ENCODE measurements at regions not wholly inside any gene's neighbourhood (a gene's known extent, or its start where the extent isn't known, plus 50 kb on each side); places are given as distances from the start of the nearest gene placed in this dataset.
"Not testable (repeated sequence)": the region's sequence is repeated elsewhere in the genome, so short reads cannot be mapped to it uniquely, and the experiment has no call there.

DNA sequence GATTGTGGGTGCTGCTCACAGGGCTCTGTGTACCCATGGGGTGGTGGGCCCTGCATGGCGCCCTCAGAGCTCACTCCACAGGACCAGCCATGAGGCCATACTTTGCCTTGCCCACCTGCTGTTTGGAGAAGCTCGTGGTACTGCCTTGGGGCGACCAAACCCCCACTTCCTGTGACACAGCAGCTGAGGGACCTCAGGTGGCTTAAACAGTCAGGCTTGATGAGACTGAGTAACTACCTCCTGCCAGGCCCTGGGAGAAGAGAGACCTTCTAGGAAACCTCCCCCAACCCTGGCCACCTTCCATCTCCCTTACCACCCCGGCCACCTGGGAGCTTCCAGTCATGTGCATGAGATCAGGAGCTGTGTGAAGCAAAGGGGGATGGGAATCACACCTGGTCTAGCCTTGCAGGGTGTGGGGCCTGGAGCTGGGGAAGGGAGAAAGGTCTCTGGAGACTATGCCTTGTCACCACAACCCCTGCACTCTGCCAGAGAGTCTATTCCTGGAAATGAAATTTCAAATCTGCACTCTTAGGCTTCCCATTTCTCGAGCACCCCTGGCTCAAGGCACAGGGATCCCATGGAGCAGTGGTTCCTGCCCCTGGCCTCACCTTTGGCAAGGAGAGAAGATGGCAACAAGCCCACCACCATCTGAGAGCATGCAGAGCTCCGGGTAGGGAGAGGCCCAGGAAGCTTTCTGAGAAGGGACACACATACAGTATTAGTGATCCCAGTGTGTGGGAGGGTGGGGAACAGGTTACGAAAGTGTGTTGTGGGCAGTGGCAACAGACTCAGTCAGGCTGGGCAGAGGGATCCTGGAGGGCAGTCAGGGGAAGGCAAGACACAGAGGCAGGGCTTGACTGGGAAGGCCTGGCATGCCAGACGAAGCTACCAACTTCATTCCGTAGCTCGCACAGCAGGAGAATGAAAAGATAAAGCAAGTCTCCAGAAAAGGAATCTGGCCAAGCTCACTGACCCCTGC, 125.0 kb downstream of the URI1 start:
- no peak for DNase-seq

DNA sequence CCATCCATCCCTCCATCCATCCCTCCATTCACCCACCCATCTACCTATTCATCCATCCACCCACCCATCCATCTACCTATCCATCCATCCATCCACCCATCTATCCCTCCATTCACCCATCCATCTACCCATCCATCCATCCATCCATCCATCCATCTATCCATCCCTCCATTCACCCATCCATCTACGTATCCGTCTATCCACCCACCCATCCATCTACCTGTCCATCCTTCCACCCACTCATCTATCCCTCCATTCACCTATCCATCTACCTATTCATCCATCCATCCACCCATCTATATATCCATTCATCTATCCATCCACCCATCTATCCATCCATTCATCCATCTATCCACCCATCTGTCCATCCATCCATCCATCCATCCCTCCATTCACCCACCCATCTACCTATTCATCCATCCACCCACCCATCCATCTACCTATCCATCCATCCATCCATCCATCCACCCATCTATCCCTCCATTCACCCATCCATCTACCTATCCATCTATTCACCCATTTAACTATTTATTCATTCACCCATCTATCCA, 126.0 kb downstream of the URI1 start:
- DNase-seq, result not testable (repeated sequence)

DNA sequence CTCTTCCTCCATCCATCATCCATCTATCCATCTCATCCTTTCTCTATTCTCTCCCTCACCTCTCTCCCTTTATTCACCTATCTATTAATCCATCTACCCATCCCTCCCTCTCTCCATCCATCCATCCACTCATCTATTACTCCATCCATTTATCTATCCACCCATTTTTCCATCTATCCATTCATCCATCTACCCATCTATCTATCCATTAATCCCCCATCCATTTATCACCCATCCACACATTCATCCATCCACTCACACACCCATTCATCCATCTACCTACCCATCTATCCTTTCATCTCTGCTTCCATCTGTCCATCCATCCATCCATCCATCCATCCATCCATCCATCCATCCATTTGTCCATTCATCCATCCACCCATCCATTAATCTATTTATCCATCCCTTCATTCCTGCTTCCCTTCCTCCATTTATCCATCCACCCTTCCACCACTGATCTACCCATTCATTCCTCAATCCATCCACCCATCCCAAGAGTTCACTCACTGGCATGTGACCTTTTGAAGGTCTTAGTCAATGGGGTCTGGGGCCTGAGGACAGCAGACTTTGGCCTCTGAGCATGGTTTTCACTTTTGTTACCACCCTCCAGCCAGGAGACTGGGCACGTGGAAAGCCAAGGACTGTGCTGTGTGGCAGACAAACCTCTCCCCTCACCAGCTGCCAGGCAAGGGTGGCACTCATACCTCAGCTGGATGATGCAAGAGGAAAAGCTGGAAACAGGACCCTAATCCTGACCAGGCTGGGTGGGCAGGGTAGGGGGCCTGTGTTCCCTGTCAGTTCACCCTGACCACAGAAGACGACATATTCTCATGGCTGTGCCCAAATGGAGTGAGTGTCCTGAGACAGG, 126.7 kb downstream of the URI1 start:
- DNase-seq, result no peak

DNA sequence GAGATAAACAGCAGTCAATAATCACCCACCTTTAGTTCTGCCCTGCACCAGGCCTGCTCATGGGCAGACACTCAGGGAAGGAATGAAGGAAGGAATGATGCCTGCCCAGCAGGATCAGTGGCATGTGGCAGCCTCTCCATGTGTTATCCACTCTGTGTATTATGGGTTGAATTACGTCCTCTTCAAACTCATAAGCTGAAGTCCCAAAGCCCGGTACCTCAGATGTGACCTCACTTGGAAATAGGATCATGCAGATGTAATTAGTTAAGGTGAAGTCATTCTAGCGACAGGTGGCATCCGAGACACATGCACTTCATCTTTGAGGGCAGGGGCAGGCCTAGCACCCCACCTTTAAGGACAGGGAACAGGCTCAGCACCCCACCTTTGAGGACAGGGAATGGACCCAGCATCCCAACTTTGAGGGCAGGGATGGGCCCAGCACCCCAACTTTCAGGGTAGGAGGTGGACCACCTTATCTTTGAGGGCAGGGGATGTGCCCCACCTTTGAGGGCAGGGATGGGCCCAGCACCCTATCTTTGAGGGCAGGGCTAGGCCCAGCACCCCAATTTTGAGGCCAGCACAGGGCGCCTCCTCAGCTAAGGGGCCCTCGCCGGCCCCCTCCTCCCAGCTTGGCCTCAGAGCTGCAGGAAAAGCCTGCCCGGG, 127.6 kb downstream of the URI1 start:
- no peak for DNase-seq

DNA sequence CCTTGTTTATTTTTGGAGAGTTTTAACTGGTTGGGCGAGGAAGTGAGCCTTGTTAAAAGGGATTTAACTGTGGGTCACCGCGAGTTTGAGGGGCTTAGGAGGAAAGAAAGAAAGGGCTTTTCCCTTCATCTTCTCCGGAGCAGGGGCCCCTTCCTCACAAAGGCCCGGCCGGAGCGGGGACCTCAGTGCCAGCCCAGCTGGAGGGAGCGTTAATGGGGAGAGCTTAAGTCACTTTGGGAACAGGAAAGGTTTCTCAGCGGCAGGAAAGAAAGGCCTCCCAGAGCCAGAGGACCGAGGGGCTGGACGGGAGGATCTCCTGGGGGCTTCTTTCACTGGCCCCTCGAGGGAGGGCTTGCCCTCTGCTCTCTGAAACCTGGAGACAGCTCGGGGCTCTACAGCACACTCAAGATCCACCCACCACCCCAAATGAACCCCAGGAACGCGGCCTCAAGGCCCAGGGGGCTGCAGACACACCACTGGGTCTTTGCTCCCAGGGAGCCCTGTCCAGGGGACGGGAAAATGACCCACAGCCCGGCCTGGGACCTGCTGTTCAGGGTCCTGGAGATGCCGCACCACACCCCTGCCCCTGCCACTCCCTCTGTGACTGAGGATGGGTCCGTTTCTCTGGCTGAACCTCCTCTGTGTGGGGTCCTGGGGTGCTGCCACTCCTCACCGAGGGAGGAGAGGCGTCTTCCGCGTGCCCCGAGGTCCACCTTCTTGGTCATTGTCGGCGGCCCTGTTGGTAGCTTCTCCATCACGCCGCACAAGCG, 128.3 kb downstream of the URI1 start:
- no peak for DNase-seq

DNA sequence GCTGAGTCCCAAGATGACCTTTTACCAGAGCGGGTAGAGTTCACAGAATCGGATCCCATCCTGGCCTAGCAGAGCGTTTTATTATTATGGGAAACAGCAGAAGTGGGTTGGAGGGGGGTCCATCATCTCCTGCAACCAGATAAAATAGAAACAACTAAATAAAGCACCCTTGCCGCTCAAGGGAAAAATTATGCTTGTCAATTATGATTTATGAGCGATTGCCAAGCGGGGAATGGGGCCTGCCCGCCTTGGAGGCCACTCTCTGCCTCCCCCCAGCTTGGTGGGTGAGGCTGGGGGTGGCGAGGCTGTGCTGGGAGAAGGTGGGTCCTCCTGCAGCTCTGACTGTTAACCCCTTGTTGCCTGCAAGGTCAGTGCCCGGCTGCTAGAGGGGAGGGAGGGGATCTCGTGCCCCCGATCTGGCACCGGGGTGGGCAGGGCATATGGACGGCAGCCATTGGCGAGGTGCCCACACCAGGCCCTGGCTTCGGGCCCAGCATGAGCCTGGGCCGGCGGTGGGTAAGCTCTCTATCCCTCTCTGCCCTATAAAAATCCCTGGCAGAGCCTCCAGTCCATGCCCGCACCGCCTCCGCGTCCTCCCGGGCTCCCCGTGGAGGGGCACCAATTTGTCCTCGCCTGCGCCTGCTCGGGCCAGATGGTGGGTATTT, 129.1 kb downstream of the URI1 start:
- DNase-seq, result no peak

DNA sequence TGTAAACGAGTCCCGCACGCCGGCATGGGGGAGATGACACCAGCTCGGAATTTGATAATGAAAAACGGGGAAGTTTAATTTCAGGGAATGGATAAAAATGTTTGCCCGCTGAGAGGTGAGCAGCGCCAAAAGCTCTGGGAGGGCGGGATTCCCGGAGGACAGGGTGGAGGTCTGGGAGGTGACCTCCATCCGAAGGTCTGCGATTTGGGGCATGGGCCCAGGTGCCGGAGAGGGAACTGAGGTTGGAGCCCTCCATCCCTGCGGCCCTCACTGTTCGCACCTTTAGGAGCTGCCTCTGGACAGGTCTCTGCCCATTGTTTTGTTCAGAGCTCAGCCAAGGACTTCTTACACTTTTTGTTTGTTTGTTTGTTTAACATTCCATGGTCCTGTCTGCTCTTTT, 129.8 kb downstream of the URI1 start:
- DNase-seq, result no peak

DNA sequence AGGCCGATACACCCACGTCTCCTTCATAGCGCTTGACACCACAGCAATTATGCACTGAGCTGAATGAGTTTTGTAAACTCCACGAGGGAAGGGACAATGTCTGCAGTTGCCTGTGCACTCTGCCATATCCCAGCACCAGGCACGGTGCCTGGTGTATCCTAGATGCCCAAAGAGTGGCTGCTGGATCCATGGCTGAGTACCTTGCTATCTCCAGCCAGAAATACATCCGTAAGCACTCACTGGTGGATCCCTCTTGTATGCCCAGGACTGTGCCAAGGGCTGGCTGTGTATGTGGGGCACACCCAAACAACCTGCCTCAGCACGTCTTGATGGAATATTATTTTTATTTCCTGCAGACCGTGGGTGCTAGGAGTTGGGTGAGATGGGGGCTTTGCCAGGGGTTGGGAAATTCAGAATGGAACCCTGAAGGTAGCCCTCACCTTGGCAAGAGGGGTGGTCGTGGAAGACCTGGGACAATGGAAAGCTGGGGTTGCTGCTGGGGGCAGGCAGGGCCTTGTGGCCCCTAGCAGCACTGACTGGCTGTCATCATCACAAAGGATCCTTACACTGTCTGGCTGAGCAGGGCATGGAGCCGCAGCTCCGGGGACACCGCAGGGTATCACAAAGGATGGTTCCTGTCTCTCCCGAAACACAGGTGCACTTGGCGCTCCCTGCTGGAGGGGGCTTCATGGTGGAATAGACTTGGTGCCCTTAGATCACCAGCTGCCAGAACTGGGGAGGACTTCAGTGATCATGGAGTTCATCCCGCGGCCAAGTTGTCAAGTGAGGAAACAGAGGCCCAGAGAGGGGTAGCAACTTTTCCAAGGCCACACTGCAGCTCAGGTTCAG, 131.3 kb downstream of the URI1 start:
- no peak for DNase-seq

DNA sequence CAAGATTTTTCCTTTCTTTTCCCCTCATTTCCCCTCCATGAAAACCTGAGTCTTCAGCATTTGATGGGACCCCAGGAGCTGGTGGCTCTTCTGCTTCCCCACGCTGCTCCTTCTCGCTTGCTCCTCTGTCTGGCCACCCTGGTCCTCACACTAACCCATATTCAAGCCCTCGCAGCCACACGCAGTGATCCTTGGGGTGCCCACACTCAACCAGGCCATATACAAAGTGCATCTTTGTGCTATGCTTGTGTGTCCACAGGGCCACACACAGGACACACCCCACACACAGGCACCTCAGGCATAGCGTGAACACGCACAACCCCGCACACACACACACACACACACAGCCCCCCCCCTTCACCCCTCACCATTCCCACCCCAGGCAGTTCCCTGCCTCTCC, 132.1 kb downstream of the URI1 start:
- DNase-seq, result no peak

DNA sequence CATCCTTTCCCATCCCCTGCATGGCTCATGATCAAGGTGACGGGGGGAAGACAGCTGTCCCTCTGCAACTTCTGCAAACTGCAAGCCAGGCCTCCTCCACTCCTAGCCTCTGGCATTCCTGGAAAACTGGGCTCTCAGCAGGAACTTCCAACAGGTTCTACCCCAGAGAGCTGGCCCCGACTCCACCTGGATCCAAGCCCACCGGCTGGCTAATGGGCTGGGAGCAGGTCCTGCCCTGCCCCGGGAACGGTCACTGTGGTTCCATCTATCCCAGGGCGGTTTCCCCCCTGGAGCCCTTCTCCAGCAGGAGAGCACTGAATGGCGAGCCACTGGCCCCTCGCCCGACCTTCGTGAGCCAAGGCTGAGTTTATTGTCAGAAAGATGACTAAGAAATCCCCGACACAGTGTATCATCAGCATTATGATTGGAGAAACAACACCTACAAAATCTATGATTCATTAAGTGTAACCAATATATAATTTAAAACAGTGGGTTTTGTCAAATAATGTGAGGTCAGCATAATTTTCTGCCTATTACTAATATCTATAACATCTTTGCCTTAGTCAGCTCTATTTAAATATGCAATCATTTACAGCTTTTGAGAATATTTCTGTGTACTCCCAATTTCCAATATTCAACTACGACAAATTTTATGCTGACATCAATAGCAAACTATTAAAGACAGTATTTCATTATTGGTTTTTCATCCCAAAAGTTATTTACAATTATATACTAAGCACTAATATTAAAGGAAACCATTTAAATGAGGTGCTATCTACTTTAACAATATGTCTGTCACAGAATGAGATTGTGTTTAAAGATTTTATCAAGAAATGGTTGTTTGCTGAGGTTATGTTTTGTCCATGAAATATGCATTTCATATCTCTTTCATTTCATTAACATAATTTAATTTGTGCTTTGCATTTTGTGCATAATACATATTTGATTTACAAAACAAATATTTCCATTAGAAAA, 133.0 kb downstream of the URI1 start:
- DNase-seq, result no peak

DNA sequence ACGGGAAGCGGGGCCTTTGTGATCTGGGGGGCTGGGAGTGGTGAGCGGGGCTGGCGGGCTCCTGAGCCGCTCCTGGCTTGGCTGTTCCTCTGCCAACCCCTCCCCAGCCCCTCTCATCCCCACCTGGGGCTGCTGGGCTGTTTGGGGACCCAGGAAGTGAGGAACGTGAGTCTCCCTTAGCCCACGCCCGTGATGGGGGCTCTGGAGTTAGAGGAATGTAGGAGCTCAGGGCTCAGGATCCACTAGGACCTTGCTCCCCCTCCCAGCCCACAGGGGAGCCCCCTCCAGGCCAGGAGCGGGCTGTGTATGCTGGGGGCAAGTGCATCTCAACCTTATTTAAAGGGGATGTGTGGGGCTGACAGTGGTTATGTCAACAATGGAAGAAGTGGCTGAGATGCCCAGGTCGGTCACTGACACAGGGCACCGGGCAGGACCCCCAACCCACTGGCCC, 134.1 kb downstream of the URI1 start:
- no peak for DNase-seq

DNA sequence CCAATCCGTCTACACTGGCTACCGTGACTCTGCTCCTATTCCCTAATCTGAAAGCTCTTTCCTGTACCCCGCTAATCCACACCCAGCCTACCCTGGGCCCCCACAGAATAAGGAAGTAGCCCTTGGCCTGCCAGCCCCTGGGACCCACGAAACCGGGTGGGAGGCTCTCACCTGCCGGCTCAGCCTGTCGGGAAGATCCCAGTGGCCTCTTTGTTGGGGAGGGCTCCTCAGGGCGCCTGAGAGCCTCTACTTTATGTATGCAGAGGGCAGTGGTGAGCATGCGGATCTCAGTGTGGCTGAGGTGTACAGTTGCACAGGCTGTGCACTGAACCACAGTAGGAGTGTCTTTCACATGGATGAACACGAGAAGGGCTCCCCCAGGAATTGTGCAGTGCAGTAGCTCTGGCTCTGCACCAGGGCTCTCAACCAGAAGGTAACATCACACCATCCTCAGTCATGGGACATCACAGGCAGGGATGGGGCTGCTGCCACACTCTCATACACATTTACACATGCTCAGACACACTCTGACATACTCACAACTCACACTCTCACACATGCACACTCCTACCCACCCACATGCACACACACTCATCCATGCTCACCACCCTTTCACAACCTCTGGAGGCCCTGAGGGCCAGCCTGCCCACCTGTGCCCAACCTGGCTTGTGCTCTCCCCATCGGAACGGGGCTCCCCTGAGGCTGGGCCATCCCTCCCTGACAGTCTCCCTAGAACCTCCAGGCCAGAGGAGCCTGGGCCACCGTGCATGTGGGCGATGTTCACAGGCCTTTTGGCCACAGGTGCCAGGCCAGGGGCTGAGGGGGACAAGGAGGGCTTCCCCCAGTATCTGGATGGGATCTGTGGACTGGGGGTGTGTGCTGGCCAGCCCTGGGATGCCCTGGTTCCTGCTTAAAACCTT, 135.0 kb downstream of the URI1 start:
- DNase-seq, result no peak

DNA sequence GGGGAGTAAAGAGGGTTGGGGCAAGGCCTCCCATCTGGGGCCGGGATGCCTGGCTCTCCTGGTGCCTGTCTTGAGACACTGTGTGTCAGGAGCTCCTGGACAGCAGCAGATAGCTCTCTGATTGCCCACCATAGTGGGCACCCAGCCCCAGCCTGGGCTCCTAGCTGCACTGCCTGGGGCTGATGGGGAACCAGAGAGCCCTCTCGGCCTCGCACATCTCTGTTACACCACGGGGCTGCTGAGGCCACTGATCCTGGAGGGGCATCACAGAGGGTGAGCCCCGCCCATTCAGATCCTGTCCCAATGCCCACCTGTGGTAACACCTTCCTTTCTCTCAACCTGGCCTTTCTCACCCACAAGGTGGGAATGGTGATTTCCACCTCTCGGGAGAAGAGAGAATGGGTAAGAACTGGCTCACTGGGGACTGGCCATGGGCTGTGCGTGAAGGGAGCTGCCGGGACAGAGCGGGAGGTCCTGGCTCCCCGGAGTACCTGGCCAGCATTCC, 135.9 kb downstream of the URI1 start:
- DNase-seq, result no peak

DNA sequence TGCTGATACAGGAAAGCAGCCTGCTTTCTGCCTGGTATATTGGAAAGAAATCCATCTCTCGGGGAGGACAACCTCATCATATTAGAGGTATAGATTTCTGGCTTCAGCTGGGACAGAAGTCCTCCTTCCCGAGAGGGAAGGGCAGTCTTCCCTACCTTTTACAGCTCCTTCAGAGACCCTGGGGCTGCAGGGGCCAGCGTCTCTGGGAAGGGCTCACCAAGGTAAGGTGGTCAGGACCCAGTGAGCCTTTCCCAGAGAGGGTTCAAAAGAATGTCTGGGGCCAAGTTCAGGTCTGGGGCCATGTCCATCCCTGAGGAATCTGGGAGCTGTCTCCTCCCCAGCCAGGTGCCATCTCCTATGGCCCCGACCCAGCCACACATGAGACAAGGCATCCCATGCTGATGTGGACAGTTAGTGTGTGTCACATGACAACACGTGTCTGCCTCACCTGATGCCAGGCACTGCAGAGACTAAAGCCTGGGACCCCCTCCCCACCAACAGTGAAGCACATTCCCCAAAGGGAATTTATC, 136.4 kb downstream of the URI1 start:
- no peak for DNase-seq

DNA sequence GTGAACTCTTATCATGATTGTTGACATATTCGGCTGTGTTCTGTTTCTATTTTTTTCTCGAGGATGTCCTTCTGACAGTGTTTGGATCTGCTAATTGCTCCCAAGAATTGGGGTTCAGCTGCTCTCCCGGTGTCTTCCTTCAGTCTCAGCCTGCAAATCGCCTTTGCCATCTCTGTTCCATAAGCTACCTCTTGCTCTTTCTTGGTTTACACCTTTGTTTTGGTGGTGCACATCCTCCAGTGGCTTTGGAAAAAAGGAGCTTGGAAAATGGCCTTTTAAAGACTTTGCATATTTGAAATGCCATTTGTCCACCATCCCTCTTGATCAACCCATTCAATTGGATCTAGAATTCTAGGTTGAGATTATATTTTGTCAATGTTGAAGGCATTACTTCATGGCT, 137.2 kb downstream of the URI1 start:
- DNase-seq, result no peak

DNA sequence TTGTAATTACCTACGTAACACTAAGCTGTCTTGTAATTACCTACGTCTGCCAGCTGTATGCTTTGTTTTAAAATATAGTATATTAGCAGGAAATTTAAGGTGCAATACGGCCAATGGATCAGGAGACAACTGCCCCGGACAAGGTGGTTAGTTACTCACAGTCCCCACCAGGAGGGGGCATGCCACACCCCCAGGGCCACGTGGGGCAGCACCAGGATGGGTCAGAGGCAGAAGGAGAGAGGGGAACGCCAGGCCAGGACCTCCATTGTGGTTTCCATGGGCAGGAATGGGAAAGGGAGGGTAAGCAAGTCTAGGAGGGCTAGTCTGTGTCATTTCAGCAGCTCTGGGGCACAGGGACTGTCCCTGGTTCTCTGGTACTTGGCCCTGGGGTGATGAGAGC, 140.1 kb downstream of the URI1 start:
- no peak for DNase-seq

DNA sequence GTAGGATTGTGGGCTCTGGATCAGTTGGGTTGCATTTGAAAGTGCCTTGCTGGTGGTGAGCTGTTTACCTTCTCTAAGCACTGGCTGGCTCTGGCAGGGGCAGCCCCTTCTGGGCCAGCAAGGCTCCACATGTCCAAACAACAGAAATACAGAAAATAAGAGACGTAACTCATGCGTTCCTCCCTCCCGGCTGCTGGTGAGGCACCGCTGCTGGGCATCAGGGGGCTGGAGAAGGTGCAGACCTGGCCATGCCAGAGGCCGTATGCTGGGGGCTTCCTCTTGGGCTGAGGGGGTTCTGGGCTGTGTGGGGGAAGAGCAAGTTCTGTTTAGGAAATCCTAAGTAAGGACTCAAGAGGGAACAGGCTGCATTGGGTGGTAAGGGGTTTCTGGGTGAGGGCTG, 140.6 kb downstream of the URI1 start:
- no peak for DNase-seq

Measured in activated naive CD4-positive, alpha-beta T cell treated with Interleukin-2 at 50 U/mL for 16 hours (primary cell).